Body of pancreas (tissue), 4 donors: ENCODE measurements at regions not wholly inside any gene's neighbourhood (a gene's known extent, or its start where the extent isn't known, plus 50 kb on each side); places are given as distances from the start of the nearest gene placed in this dataset.

Source experiments
- CTCF ChIP-seq, 7 experiments: fragments of 450-650 bp in 4 of 7; fragments of 200-600 bp in 3 of 7; sonication (generic) in 3 of 7; IDR thresholded peaks; one replicate each; pipeline ENCODE4 v1.5.1; 2016 to 2019; ENCODE audit warnings: antibody characterized with exemption in 7 of 7
- POLR2A ChIP-seq, 3 donors: fragments of 450-650 bp; IDR thresholded peaks; one replicate each; pipeline ENCODE4 v1.6.1; 2016; ENCODE audit warnings: antibody characterized with exemption in 3 of 3, mild to moderate bottlenecking in 2 of 3

- TF ChIP-seq CTCF (IDR thresholded peaks at IDR 0.05) (no peak), POLR2A (IDR thresholded peaks at IDR 0.05) (no peak)
Observed at GRCh38 chr10:130543794-130544193, 407.6 kb downstream of the GLRX3 start.
